Neuronal stem cell (in vitro differentiated cells): ENCODE measurements at regions not wholly inside any gene's neighbourhood (a gene's known extent, or its start where the extent isn't known, plus 50 kb on each side); places are given as distances from the start of the nearest gene placed in this dataset.

ENCODE experiments used
- DNase-seq: peaks from one replicate; pipeline ENCODE4 v3.0.0-alpha.2; 2013; ENCODE audit warnings: low spot score
- H2AFZ ChIP-seq: one replicate; pipeline ENCODE4 v1.6.1; 2013; ENCODE audit warnings: mild to moderate bottlenecking, low read length, inconsistent platforms
- H2AK5ac ChIP-seq: 2 replicates; pipeline ENCODE4 v1.6.1; 2013; ENCODE audit warnings: low read depth, mild to moderate bottlenecking, inconsistent platforms, low read length, moderate library complexity, mixed read lengths
- H2BK120ac ChIP-seq: 2 replicates; pipeline ENCODE4 v1.6.1; 2013; ENCODE audit warnings: low read depth, mild to moderate bottlenecking, inconsistent platforms, low read length, moderate library complexity, mixed read lengths
- H2BK12ac ChIP-seq: one replicate; pipeline ENCODE4 v1.6.1; 2013; ENCODE audit warnings: low read length, inconsistent platforms
- H2BK15ac ChIP-seq: 2 replicates; pipeline ENCODE4 v1.6.1; 2013; ENCODE audit warnings: mild to moderate bottlenecking, low read length, inconsistent platforms, mixed read lengths
- H2BK5ac ChIP-seq: one replicate; pipeline ENCODE4 v1.6.1; 2013; ENCODE audit warnings: inconsistent platforms, mild to moderate bottlenecking, low read length, moderate library complexity
- H3K14ac ChIP-seq: one replicate; pipeline ENCODE4 v1.6.1; 2013; ENCODE audit warnings: low read length, inconsistent platforms
- H3K18ac ChIP-seq: 2 replicates; pipeline ENCODE4 v1.6.1; 2013; ENCODE audit warnings: low read length, inconsistent platforms
- H3K23ac ChIP-seq: 2 replicates; pipeline ENCODE4 v1.6.1; 2013; ENCODE audit warnings: low read depth, mild to moderate bottlenecking, mixed read lengths, low read length, inconsistent platforms; ENCODE audit not compliant: poor library complexity
- H3K27ac ChIP-seq: replicated peaks from 3 replicates; pipeline ENCODE4 v1.5.1; 2013; ENCODE audit warnings: low read length, inconsistent platforms
- H3K27me3 ChIP-seq, 3 experiments: 2 replicates each; pipeline ENCODE4 v1.6.1; 2013; ENCODE audit warnings: low read length in 3 of 3, mild to moderate bottlenecking in 2 of 3, inconsistent platforms in 1 of 3, low read depth in 1 of 3, mixed read lengths in 1 of 3, moderate library complexity in 1 of 3; ENCODE audit not compliant: control insufficient read depth in 3 of 3, insufficient read depth in 3 of 3
- H3K36me3 ChIP-seq, 2 donors: replicated peaks in 1 of 2; 2 replicates each; pipeline ENCODE4 v1.6.1; 2013; ENCODE audit warnings: low read length in 2 of 2; ENCODE audit not compliant: control insufficient read depth in 2 of 2, insufficient read depth in 2 of 2
- H3K4ac ChIP-seq: 2 replicates; pipeline ENCODE4 v1.6.1; 2013; ENCODE audit warnings: inconsistent platforms, mild to moderate bottlenecking, low read length, moderate library complexity
- H3K4me1 ChIP-seq, 2 donors: 1 replicate in 1 of 2; 2 replicates in 1 of 2; pipeline ENCODE4 v1.6.1; 2013; ENCODE audit warnings: low read length in 2 of 2, low read depth in 1 of 2; ENCODE audit not compliant: control insufficient read depth in 2 of 2, insufficient read depth in 1 of 2
- H3K4me2 ChIP-seq: one replicate; pipeline ENCODE4 v1.6.1; 2013; ENCODE audit warnings: mild to moderate bottlenecking, low read length, inconsistent platforms; ENCODE audit not compliant: insufficient read depth, poor library complexity, severe bottlenecking
- H3K4me3 ChIP-seq, 2 donors: 2 replicates each; pipeline ENCODE4 v1.5.1; 2013; ENCODE audit warnings: low read length in 2 of 2, mild to moderate bottlenecking in 2 of 2, inconsistent platforms in 1 of 2, moderate library complexity in 1 of 2
- H3K79me1 ChIP-seq: one replicate; pipeline ENCODE4 v1.6.1; 2013; ENCODE audit warnings: low read depth, mild to moderate bottlenecking, inconsistent platforms, low read length, moderate library complexity
- H3K9ac ChIP-seq: one replicate; pipeline ENCODE4 v1.6.1; 2013; ENCODE audit warnings: mild to moderate bottlenecking, low read depth, low read length, inconsistent platforms; ENCODE audit not compliant: poor library complexity
- H3K9me3 ChIP-seq, 2 donors: replicated peaks in 1 of 2; 2 replicates each; pipeline versions ENCODE3 to v1.6.1; 2013; ENCODE audit warnings: low read length in 2 of 2, mild to moderate bottlenecking in 2 of 2, inconsistent platforms in 1 of 2, low read depth in 1 of 2, mixed read lengths in 1 of 2, moderate library complexity in 1 of 2; ENCODE audit not compliant: control insufficient read depth in 2 of 2, insufficient read depth in 1 of 2
- H4K8ac ChIP-seq: one replicate; pipeline ENCODE4 v1.6.1; 2013; ENCODE audit warnings: low read depth, mild to moderate bottlenecking, inconsistent platforms, low read length, moderate library complexity
- H4K91ac ChIP-seq: one replicate; pipeline ENCODE4 v1.6.1; 2013; ENCODE audit warnings: low read length, low read depth, mild to moderate bottlenecking, inconsistent platforms; ENCODE audit not compliant: poor library complexity
- WGBS, 2 donors: extraction: QIAGEN DNeasy Blood & Tissue Kit; methylation state at CpG; one replicate each; pipeline ENCODE4 v1.1.7; 2013; ENCODE audit warnings: missing lambda C conversion rate in 2 of 2, mixed read lengths in 1 of 2; ENCODE audit not compliant: insufficient read length in 2 of 2, insufficient replicate concordance in 1 of 2; ENCODE audit errors: extremely low coverage in 2 of 2; 5-methylcytosine and 5-hydroxymethylcytosine counted together

DNA sequence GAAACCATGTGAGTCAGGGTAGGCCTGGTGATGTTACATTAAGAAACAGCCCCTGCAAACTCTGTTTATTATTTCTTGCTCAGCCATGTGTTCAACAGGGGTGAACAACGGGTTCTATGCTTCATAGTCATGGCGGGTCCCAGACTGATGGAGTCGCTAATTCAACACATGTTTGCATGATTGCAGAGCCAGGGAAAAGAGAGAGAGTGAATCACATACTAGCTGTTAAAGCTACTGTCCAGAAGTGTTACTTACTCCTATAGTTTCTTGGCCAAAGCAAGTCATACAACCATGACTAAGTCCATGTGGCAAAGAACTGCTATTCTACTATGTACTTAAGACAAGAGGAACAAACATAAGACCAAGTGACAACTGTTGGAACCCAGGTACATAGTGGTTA lies 241.2 kb upstream of the SKOR2 start:
- no peak overlapping the region for H3K9ac ChIP-seq
- H3K9me3 ChIP-seq, result no peaks in the 10 kb centered on the region
- no peak overlapping the region for H3K23ac ChIP-seq
- no peak overlapping the region for H3K4me3 ChIP-seq
- H2BK5ac ChIP-seq, result no peak overlapping the region
- H2AFZ ChIP-seq, result no peak overlapping the region
- no peak overlapping the region for H2AK5ac ChIP-seq
- no peak overlapping the region for H3K4ac ChIP-seq
- no peak overlapping the region for H3K27ac ChIP-seq
- no peaks in the 10 kb centered on the region for H3K79me1 ChIP-seq
- H2BK120ac ChIP-seq, result no peak overlapping the region
- H3K18ac ChIP-seq, result no peak overlapping the region
- no peak overlapping the region for H2BK12ac ChIP-seq
- H3K14ac ChIP-seq, result no peak overlapping the region
- H3K4me1 ChIP-seq, result no peaks in the 10 kb centered on the region
- H4K8ac ChIP-seq, result no peak overlapping the region
- no peaks in the 10 kb centered on the region for H3K36me3 ChIP-seq
- no CpG with 5 or more reads among the region's 3 CpGs for WGBS, 2 donors
- peaks cover 0 to 4% (median 0%) of the 10 kb centered on the region in 3 experiments for H3K27me3 ChIP-seq
- no peak overlapping the region for H4K91ac ChIP-seq
- no peak for DNase-seq
- no peak overlapping the region for H3K4me2 ChIP-seq
- H2BK15ac ChIP-seq, result no peak overlapping the region

DNA sequence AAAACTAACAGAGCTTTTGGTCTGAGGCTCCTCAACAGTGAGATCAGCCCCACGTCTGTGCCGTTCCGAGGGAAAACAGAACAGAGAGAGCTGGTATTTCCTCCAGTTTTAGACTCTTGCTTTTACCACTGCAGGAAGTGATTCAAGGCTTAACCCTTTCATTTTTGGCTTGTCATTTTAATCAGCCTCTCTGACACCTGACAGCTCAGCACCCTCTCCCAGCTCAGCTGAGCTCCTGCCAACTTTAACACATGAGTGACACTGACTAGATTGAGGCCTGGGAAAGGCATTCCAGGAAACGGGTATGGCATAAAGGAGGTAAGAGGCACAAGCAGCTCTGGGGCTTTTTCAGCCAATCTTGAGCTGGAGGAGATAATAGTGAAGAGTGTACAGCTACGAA lies 239.4 kb upstream of the SKOR2 start:
- no peak overlapping the region for H3K4ac ChIP-seq
- no peak overlapping the region for H2BK15ac ChIP-seq
- H3K14ac ChIP-seq, result no peak overlapping the region
- no peak overlapping the region for H4K8ac ChIP-seq
- no peak overlapping the region for H2BK5ac ChIP-seq
- DNase-seq, result no peak
- WGBS, 2 donors, result no CpG with 5 or more reads among the region's 5 CpGs
- no peak overlapping the region for H2AFZ ChIP-seq
- H3K36me3 ChIP-seq, result no peaks in the 10 kb centered on the region
- H3K27ac ChIP-seq, result no peak overlapping the region
- H2BK120ac ChIP-seq, result no peak overlapping the region
- no peak overlapping the region for H2AK5ac ChIP-seq
- H3K9ac ChIP-seq, result no peak overlapping the region
- no peaks in the 10 kb centered on the region for H3K9me3 ChIP-seq
- no peak overlapping the region for H2BK12ac ChIP-seq
- no peak overlapping the region for H3K4me3 ChIP-seq
- no peak overlapping the region for H3K4me2 ChIP-seq
- H3K18ac ChIP-seq, result no peak overlapping the region
- H3K4me1 ChIP-seq, result no peaks in the 10 kb centered on the region
- no peaks in the 10 kb centered on the region for H3K79me1 ChIP-seq
- peaks cover 0 to 4% (median 0%) of the 10 kb centered on the region in 3 experiments for H3K27me3 ChIP-seq
- H4K91ac ChIP-seq, result no peak overlapping the region
- H3K23ac ChIP-seq, result no peak overlapping the region

DNA sequence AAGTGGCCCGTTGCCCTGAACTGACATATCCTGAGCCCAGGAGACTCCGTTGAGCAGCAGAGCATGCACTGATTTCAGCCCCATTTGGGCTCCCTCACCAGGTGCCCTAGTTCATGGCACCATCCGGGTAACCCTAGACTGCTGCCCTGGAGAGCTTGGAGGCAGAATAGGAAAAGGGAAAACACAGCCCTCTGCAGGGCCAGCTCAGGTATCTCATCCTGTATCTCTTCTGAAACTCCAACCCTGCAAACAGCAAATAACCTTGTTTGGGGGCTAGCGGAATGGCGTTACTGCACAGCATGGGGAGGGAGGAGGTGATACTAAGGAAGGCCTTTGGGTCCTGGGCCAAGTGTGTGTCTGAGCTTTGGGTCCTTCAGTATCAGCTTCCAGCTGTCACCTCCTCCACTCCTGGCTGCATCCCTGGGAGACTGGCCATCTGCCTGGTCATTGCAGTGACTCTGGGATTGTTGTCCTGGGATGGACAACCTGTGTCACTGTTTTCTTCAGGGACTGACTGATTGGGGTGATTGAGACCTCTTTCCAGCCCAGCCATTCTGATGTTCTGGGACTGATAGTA lies 233.8 kb upstream of the SKOR2 start:
- no peak overlapping the region for H2BK12ac ChIP-seq
- H4K8ac ChIP-seq, result no peak overlapping the region
- no peak overlapping the region for H3K23ac ChIP-seq
- H3K36me3 ChIP-seq, result no peaks in the 10 kb centered on the region
- H3K4me3 ChIP-seq, result peak overlapping the region in 1 of 2 donors; percentile 26
- H2AK5ac ChIP-seq, result no peak overlapping the region
- no peak overlapping the region for H2BK15ac ChIP-seq
- H3K79me1 ChIP-seq, result no peaks in the 10 kb centered on the region
- no peaks in the 10 kb centered on the region for H3K9me3 ChIP-seq
- no peak overlapping the region for H2BK120ac ChIP-seq
- WGBS, 2 donors, result no CpG with 5 or more reads among the region's 5 CpGs
- H3K14ac ChIP-seq, result no peak overlapping the region
- no peak overlapping the region for H3K4me2 ChIP-seq
- no peaks in the 10 kb centered on the region for H3K27me3 ChIP-seq
- H3K4ac ChIP-seq, result no peak overlapping the region
- no peak overlapping the region for H3K18ac ChIP-seq
- no peak overlapping the region for H4K91ac ChIP-seq
- DNase-seq, result no peak
- H3K9ac ChIP-seq, result no peak overlapping the region
- no peaks in the 10 kb centered on the region for H3K4me1 ChIP-seq
- no peak overlapping the region for H2AFZ ChIP-seq
- H2BK5ac ChIP-seq, result no peak overlapping the region
- H3K27ac ChIP-seq, result no peak overlapping the region

DNA sequence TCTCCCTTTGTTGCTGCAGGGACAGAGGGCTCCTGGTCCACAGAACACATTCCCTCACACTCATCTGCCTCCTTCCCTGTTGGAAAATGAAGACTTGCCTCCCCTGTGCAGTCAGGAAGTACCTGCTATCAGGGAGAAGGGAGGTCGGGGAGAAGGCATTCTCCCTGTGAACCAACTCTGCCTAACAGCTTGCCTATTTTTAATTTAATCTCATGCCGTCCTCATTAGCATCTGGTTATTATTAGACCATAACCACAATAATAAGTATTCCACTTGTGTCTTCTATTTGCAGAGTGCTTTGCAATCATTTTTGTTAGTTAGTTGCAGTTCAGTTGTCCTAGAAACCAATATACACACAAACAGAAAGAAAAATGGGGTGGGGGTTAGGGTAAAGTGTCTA lies 232.6 kb upstream of the SKOR2 start:
- no peak overlapping the region for H4K91ac ChIP-seq
- no peak for DNase-seq
- no peaks in the 10 kb centered on the region for H3K79me1 ChIP-seq
- H3K23ac ChIP-seq, result no peak overlapping the region
- no peak overlapping the region for H2BK12ac ChIP-seq
- H3K27me3 ChIP-seq, result no peaks in the 10 kb centered on the region
- no peak overlapping the region for H4K8ac ChIP-seq
- no peaks in the 10 kb centered on the region for H3K4me1 ChIP-seq
- no CpG with 5 or more reads among the region's 2 CpGs for WGBS, 2 donors
- no peak overlapping the region for H2BK5ac ChIP-seq
- H3K4me3 ChIP-seq, result no peak overlapping the region
- no peak overlapping the region for H3K27ac ChIP-seq
- no peak overlapping the region for H3K18ac ChIP-seq
- H2AK5ac ChIP-seq, result no peak overlapping the region
- no peak overlapping the region for H2BK15ac ChIP-seq
- no peak overlapping the region for H3K9ac ChIP-seq
- H3K36me3 ChIP-seq, result no peaks in the 10 kb centered on the region
- no peak overlapping the region for H3K14ac ChIP-seq
- H2AFZ ChIP-seq, result no peak overlapping the region
- no peaks in the 10 kb centered on the region for H3K9me3 ChIP-seq
- no peak overlapping the region for H3K4ac ChIP-seq
- H3K4me2 ChIP-seq, result no peak overlapping the region
- H2BK120ac ChIP-seq, result no peak overlapping the region
